NT2/D1 (cell line): ENCODE measurements at regions not wholly inside any gene's neighbourhood (a gene's known extent, or its start where the extent isn't known, plus 50 kb on each side); places are given as distances from the start of the nearest gene placed in this dataset.
A peak's percentile ranks its signal among the peaks of the same experiment; 100 is the strongest.

ENCODE experiments used
- DNase-seq: peaks from one replicate; pipeline ENCODE4 v3.0.0-alpha.2; 2011; ENCODE audit warnings: low read depth, low spot score
- H3K27me3 ChIP-seq: 2 replicates; pipeline ENCODE4 v1.6.0; 2011; ENCODE audit warnings: mild to moderate bottlenecking; ENCODE audit not compliant: insufficient read length, insufficient read depth
- H3K36me3 ChIP-seq: 2 replicates; pipeline ENCODE4 v1.6.1; 2011; ENCODE audit warnings: mild to moderate bottlenecking, low read length, mixed read lengths; ENCODE audit not compliant: insufficient read depth, insufficient read length
- H3K4me1 ChIP-seq: 2 replicates; pipeline ENCODE4 v1.5.1; 2011; ENCODE audit not compliant: insufficient read depth, insufficient read length
- H3K4me3 ChIP-seq: 2 replicates; pipeline ENCODE4 v1.5.1; 2011; ENCODE audit warnings: low read depth; ENCODE audit not compliant: insufficient read length
- H3K9ac ChIP-seq: 2 replicates; pipeline ENCODE4 v1.6.0; 2011; ENCODE audit warnings: low read depth; ENCODE audit not compliant: insufficient read length
- H3K9me3 ChIP-seq: 2 replicates; pipeline ENCODE4 v1.5.1; 2011; ENCODE audit warnings: mild to moderate bottlenecking, low read length; ENCODE audit not compliant: insufficient read depth
- SUZ12 ChIP-seq: IDR thresholded peaks from 2 replicates; pipeline ENCODE4 v1.6.1; 2011; ENCODE audit not compliant: insufficient read length, insufficient read depth; ENCODE audit errors: extremely low read depth
- YY1 ChIP-seq: IDR thresholded peaks from 2 replicates; pipeline ENCODE4 v1.6.1; 2011; ENCODE audit not compliant: insufficient read length, insufficient read depth
- ZNF274 ChIP-seq: IDR thresholded peaks from 2 replicates; pipeline ENCODE4 v1.6.1; 2011; ENCODE audit warnings: mild to moderate bottlenecking, low read depth, low read length

DNA sequence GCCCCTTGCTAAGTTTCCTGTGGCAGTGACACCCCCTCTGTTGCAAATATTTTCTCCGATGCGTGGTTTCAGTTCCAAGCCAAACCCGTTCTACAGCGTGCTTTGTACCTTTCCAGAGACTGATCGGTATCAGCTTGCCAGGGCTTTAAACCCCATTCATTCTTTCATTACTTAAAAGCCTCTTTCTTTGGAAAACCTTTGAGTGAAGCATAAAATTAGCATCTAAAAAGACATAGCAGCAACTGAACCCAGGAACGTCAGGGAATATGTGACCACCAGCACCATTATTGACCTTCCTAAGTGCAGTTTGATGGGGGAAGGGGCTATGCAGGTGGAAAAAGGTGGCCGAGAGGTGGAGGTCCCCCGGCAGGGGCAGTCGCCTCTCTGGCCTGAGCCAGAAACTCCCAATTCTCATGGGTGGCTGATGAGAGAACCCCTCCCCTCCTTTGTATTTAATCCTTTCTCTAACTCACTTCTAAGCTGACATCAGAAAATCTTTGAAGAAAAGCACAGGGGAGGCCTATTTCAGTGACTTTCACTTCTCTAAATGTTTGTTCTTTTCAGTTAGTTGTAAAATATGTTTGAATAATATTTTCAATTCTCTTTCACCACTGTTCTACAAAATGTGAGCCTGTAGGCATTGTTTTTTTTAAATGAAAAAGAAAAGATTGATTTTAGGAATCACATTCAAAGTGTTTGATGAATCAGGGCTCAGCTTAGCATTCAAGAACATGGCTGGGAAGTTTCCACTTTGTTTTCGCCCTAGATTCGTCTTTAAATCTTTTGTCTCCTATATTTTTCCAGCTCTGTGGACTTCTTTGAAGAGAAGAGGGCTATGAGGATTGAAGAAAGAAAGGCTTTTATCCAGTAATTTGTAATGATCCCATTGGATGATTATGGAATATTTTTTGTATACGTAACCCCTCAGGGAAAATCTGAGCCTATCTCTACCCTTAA lies 89.2 kb downstream of the RSPH3 start:
- Histone ChIP-seq H3K4me3 (no peak overlapping the region), H3K9ac (peak overlapping the region; percentile 75), H3K36me3 (no peaks in the 10 kb centered on the region), H3K4me1 (no peaks in the 10 kb centered on the region), H3K27me3 (no peaks in the 10 kb centered on the region), H3K9me3 (peaks cover 11% of the 10 kb centered on the region)
- DNase-seq: peak; percentile 85
- TF ChIP-seq ZNF274: no peak
- TF ChIP-seq SUZ12: no peak
- no peak for TF ChIP-seq YY1

DNA sequence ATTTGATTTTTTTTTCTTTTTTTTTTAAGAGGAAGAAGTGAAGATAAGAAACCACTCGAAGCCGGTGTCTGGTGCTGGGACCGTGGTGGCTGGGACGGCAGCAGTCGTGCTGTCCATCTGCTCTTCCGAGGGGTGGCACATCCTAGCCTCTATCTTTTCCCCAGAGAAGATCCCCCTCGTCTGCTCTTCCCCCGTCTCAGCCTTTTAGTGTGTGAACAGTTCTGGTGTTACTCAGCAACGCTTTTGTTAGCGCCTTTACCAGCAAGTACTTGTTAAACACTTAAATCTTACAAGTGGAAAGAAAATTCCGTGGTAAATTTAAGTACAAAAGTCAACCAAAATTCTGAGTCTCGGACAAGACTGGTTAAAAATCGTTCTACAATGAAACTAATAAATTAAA lies 90.1 kb downstream of the RSPH3 start:
- no peaks in the 10 kb centered on the region for H3K36me3 ChIP-seq
- peak overlapping the region; percentile 75 for H3K9ac ChIP-seq
- H3K27me3 ChIP-seq: no peaks in the 10 kb centered on the region
- peaks cover 19% of the 10 kb centered on the region for H3K9me3 ChIP-seq
- no peak overlapping the region for H3K4me3 ChIP-seq
- TF ChIP-seq YY1 (no peak), SUZ12 (no peak), ZNF274 (no peak)
- H3K4me1 ChIP-seq: no peaks in the 10 kb centered on the region
- peak; percentile 33 for DNase-seq

GRCh38 chr6:158908606-158909005 lies 89.4 kb upstream of the EZR start:
- Histone ChIP-seq H3K9ac (no peak overlapping the region), H3K36me3 (no peaks in the 10 kb centered on the region), H3K4me1 (no peaks in the 10 kb centered on the region), H3K9me3 (peaks cover 30% of the 10 kb centered on the region), H3K4me3 (no peak overlapping the region), H3K27me3 (no peaks in the 10 kb centered on the region)
- TF ChIP-seq YY1 (no peak), SUZ12 (no peak), ZNF274 (no peak)
- DNase-seq: no peak

GRCh38 chr6:158907931-158908330 lies 88.8 kb upstream of the EZR start:
- no peaks in the 10 kb centered on the region for H3K27me3 ChIP-seq
- TF ChIP-seq ZNF274 (no peak), YY1 (no peak), SUZ12 (no peak)

DNA sequence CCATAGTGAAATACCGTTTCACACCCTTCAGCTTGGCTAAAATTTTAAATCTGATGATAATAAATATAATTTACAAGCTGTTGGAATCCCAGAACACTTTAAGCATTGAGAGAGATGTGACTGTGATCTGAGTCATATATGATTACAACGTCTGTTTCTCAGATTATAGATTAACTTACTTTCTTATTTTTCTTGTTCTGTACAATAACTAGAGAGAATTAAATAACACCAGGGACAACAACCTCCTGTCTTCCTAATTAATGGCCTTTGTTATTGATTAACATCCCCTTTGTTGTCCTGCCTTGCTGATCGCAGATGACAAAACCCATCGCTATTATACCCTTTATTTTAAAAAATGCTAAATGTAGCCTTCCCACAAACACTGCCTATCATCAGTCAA lies 87.8 kb upstream of the EZR start:
- H3K9me3 ChIP-seq: peaks cover 30% of the 10 kb centered on the region
- no peak overlapping the region for H3K9ac ChIP-seq
- H3K4me1 ChIP-seq: no peaks in the 10 kb centered on the region
- H3K27me3 ChIP-seq: no peaks in the 10 kb centered on the region
- TF ChIP-seq SUZ12: no peak
- TF ChIP-seq YY1: no peak
- no peak for TF ChIP-seq ZNF274
- DNase-seq: no peak
- no peak overlapping the region for H3K4me3 ChIP-seq
- H3K36me3 ChIP-seq: no peaks in the 10 kb centered on the region

More at GRCh38 chr6:158907931-158908330, 88.8 kb upstream of the EZR start:
- no peak overlapping the region for H3K9ac ChIP-seq
- no peaks in the 10 kb centered on the region for H3K4me1 ChIP-seq
- no peaks in the 10 kb centered on the region for H3K36me3 ChIP-seq
- H3K9me3 ChIP-seq: peaks cover 30% of the 10 kb centered on the region
- no peak overlapping the region for H3K4me3 ChIP-seq
- no peak for DNase-seq

- H3K9me3 ChIP-seq: peaks cover 30% of the 10 kb centered on the region
- H3K9ac ChIP-seq: no peak overlapping the region
- no peaks in the 10 kb centered on the region for H3K36me3 ChIP-seq
- TF ChIP-seq SUZ12: no peak
- H3K27me3 ChIP-seq: no peaks in the 10 kb centered on the region
- H3K4me3 ChIP-seq: no peak overlapping the region
- DNase-seq: no peak
- H3K4me1 ChIP-seq: no peaks in the 10 kb centered on the region
Observed at GRCh38 chr6:158905277-158905676, 86.1 kb upstream of the EZR start.

DNA sequence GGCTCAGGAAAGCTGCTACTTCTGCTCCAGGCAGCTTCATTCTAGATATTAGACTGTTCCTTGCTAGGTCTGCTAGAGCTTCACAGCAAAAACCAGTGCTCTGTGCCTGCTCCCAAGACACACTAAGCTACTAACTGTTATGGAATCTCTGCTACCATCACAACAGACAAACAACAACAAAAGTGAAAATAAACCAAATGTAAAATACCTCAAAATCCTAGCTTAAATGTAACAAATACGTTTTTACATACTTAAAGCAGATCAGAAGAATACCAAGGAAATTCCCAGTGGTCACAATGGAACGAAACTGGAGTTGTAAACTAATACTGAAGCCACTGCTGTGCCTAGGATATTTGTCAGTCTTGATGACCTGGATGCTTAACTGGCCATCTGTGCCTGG lies 84.6 kb upstream of the EZR start:
- DNase-seq: no peak
- no peak overlapping the region for H3K9ac ChIP-seq
- no peak overlapping the region for H3K4me3 ChIP-seq
- peaks cover 30% of the 10 kb centered on the region for H3K9me3 ChIP-seq
- no peaks in the 10 kb centered on the region for H3K36me3 ChIP-seq
- H3K4me1 ChIP-seq: no peaks in the 10 kb centered on the region
- TF ChIP-seq SUZ12 (no peak), ZNF274 (no peak), YY1 (no peak)
- H3K27me3 ChIP-seq: no peaks in the 10 kb centered on the region
